ENCODE measurements at regions not wholly inside any gene's neighbourhood (a gene's known extent, or its start where the extent isn't known, plus 50 kb on each side); places are given as distances from the start of the nearest gene placed in this dataset.

- intact Hi-C loops (cut with micrococcal nuclease), result no loop called here
- no peaks in the 10 kb centered on the region for H3K4me1 Mint-ChIP-seq (ENCODE audit: low read depth)
These were observed 63.7 kb upstream of the SIAH1 start for GRCh38 chr16:48448841-48449481.

GRCh38 chr16:48447940-48448536 lies 62.8 kb upstream of the SIAH1 start:
- Mint-ChIP-seq H3K9me3 (no peaks in the 10 kb centered on the region), H3K4me3 (no peak overlapping the region), H3K27me3 (ENCODE audit: insufficient read depth) (peaks cover 6% of the 10 kb centered on the region), H3K27ac (no peak overlapping the region), H3K4me1 (ENCODE audit: low read depth) (no peaks in the 10 kb centered on the region), H3K36me3 (ENCODE audit: low read depth) (no peaks in the 10 kb centered on the region)
- DNase-seq (ENCODE audit: low spot score), result no peak
- intact Hi-C loops (cut with micrococcal nuclease), result no loop called here

More at GRCh38 chr16:48448841-48449481, 63.7 kb upstream of the SIAH1 start:
- H3K9me3 Mint-ChIP-seq, result no peaks in the 10 kb centered on the region
- no peak overlapping the region for H3K4me3 Mint-ChIP-seq
- no peaks in the 10 kb centered on the region for H3K36me3 Mint-ChIP-seq (ENCODE audit: low read depth)
- H3K27me3 Mint-ChIP-seq (ENCODE audit: insufficient read depth), result peaks cover 6% of the 10 kb centered on the region
- no peak for DNase-seq (ENCODE audit: low spot score)
- no peak overlapping the region for H3K27ac Mint-ChIP-seq

- intact Hi-C loops (cut with micrococcal nuclease), result no loop called here
- no peaks in the 10 kb centered on the region for H3K36me3 Mint-ChIP-seq (ENCODE audit: low read depth)
- H3K27ac Mint-ChIP-seq, result no peak overlapping the region
- DNase-seq (ENCODE audit: low spot score), result no peak
- H3K9me3 Mint-ChIP-seq, result no peaks in the 10 kb centered on the region
- no peak overlapping the region for H3K4me3 Mint-ChIP-seq
- peaks cover 3% of the 10 kb centered on the region for H3K27me3 Mint-ChIP-seq (ENCODE audit: insufficient read depth)
- no peaks in the 10 kb centered on the region for H3K4me1 Mint-ChIP-seq (ENCODE audit: low read depth)
These were observed 62.2 kb upstream of the SIAH1 start for GRCh38 chr16:48447428-48447827.

GRCh38 chr16:48446534-48446920 lies 61.3 kb upstream of the SIAH1 start:
- no peaks in the 10 kb centered on the region for H3K9me3 Mint-ChIP-seq
- no peaks in the 10 kb centered on the region for H3K36me3 Mint-ChIP-seq (ENCODE audit: low read depth)
- H3K4me1 Mint-ChIP-seq (ENCODE audit: low read depth), result no peaks in the 10 kb centered on the region

GRCh38 chr16:48445782-48446533 lies 60.7 kb upstream of the SIAH1 start:
- no peaks in the 10 kb centered on the region for H3K9me3 Mint-ChIP-seq
- H3K27ac Mint-ChIP-seq, result no peak overlapping the region
- peaks cover 8% of the 10 kb centered on the region for H3K27me3 Mint-ChIP-seq (ENCODE audit: insufficient read depth)
- intact Hi-C loops (cut with micrococcal nuclease), result no loop called here
- no peak overlapping the region for H3K4me3 Mint-ChIP-seq
- H3K36me3 Mint-ChIP-seq (ENCODE audit: low read depth), result no peaks in the 10 kb centered on the region
- no peaks in the 10 kb centered on the region for H3K4me1 Mint-ChIP-seq (ENCODE audit: low read depth)
- DNase-seq (ENCODE audit: low spot score), result no peak

More at GRCh38 chr16:48446534-48446920, 61.3 kb upstream of the SIAH1 start:
- no peak overlapping the region for H3K27ac Mint-ChIP-seq
- intact Hi-C loops (cut with micrococcal nuclease), result no loop called here
- DNase-seq (ENCODE audit: low spot score), result no peak
- no peak overlapping the region for H3K4me3 Mint-ChIP-seq
- H3K27me3 Mint-ChIP-seq (ENCODE audit: insufficient read depth), result peaks cover 8% of the 10 kb centered on the region

GRCh38 chr16:48444574-48444973 lies 59.4 kb upstream of the SIAH1 start:
- DNase-seq (ENCODE audit: low spot score), result no peak
- no peaks in the 10 kb centered on the region for H3K4me1 Mint-ChIP-seq (ENCODE audit: low read depth)
- peaks cover 8% of the 10 kb centered on the region for H3K27me3 Mint-ChIP-seq (ENCODE audit: insufficient read depth)
- no peak overlapping the region for H3K27ac Mint-ChIP-seq
- no peaks in the 10 kb centered on the region for H3K9me3 Mint-ChIP-seq
- intact Hi-C loops (cut with micrococcal nuclease), result no loop called here
- H3K4me3 Mint-ChIP-seq, result no peak overlapping the region
- H3K36me3 Mint-ChIP-seq (ENCODE audit: low read depth), result no peaks in the 10 kb centered on the region

- H3K4me3 Mint-ChIP-seq, result no peak overlapping the region
- no peaks in the 10 kb centered on the region for H3K36me3 Mint-ChIP-seq (ENCODE audit: low read depth)
- DNase-seq (ENCODE audit: low spot score), result no peak
- peaks cover 12% of the 10 kb centered on the region for H3K27me3 Mint-ChIP-seq (ENCODE audit: insufficient read depth)
- no peaks in the 10 kb centered on the region for H3K9me3 Mint-ChIP-seq
- H3K27ac Mint-ChIP-seq, result no peak overlapping the region
- no peaks in the 10 kb centered on the region for H3K4me1 Mint-ChIP-seq (ENCODE audit: low read depth)
- intact Hi-C loops (cut with micrococcal nuclease), result no loop called here
These were observed 57.2 kb upstream of the SIAH1 start for GRCh38 chr16:48442379-48442778.

GRCh38 chr16:48441863-48442279 lies 56.7 kb upstream of the SIAH1 start:
- no peak overlapping the region for H3K27ac Mint-ChIP-seq
- no peaks in the 10 kb centered on the region for H3K36me3 Mint-ChIP-seq (ENCODE audit: low read depth)
- H3K27me3 Mint-ChIP-seq (ENCODE audit: insufficient read depth), result peaks cover 17% of the 10 kb centered on the region
- H3K4me3 Mint-ChIP-seq, result no peak overlapping the region
- H3K4me1 Mint-ChIP-seq (ENCODE audit: low read depth), result no peaks in the 10 kb centered on the region
- no peak for DNase-seq (ENCODE audit: low spot score)
- H3K9me3 Mint-ChIP-seq, result no peaks in the 10 kb centered on the region
- intact Hi-C loops (cut with micrococcal nuclease), result no loop called here

GRCh38 chr16:48441106-48441505 lies 55.9 kb upstream of the SIAH1 start:
- Mint-ChIP-seq H3K4me1 (ENCODE audit: low read depth) (no peaks in the 10 kb centered on the region), H3K9me3 (no peaks in the 10 kb centered on the region), H3K36me3 (ENCODE audit: low read depth) (no peaks in the 10 kb centered on the region), H3K4me3 (no peak overlapping the region), H3K27me3 (ENCODE audit: insufficient read depth) (peaks cover 19% of the 10 kb centered on the region), H3K27ac (no peak overlapping the region)
- DNase-seq (ENCODE audit: low spot score), result no peak
- intact Hi-C loops (cut with micrococcal nuclease), result no loop called here

GRCh38 chr16:48438414-48438813 lies 53.2 kb upstream of the SIAH1 start:
- Mint-ChIP-seq H3K27ac (no peak overlapping the region), H3K4me3 (no peak overlapping the region), H3K4me1 (ENCODE audit: low read depth) (peaks cover 6% of the 10 kb centered on the region), H3K27me3 (ENCODE audit: insufficient read depth) (peaks cover 19% of the 10 kb centered on the region), H3K9me3 (no peaks in the 10 kb centered on the region), H3K36me3 (ENCODE audit: low read depth) (no peaks in the 10 kb centered on the region)
- DNase-seq (ENCODE audit: low spot score), result no peak
- intact Hi-C loops (cut with micrococcal nuclease), result no loop called here

- intact Hi-C loops (cut with micrococcal nuclease), result no loop called here
- Mint-ChIP-seq H3K4me1 (ENCODE audit: low read depth) (peaks cover 10% of the 10 kb centered on the region), H3K4me3 (no peak overlapping the region), H3K27me3 (ENCODE audit: insufficient read depth) (peaks cover 15% of the 10 kb centered on the region), H3K27ac (no peak overlapping the region), H3K9me3 (no peaks in the 10 kb centered on the region), H3K36me3 (ENCODE audit: low read depth) (no peaks in the 10 kb centered on the region)
- no peak for DNase-seq (ENCODE audit: low spot score)
These were observed 50.7 kb upstream of the SIAH1 start for GRCh38 chr16:48435906-48436305.

- no peak for DNase-seq (ENCODE audit: low spot score)
- no peak overlapping the region for H3K4me3 Mint-ChIP-seq
- peaks cover 15% of the 10 kb centered on the region for H3K27me3 Mint-ChIP-seq (ENCODE audit: insufficient read depth)
- H3K9me3 Mint-ChIP-seq, result no peaks in the 10 kb centered on the region
- H3K4me1 Mint-ChIP-seq (ENCODE audit: low read depth), result peaks cover 10% of the 10 kb centered on the region
- intact Hi-C loops (cut with micrococcal nuclease), result no loop called here
- H3K36me3 Mint-ChIP-seq (ENCODE audit: low read depth), result no peaks in the 10 kb centered on the region
- H3K27ac Mint-ChIP-seq, result no peak overlapping the region
These were observed 50.1 kb upstream of the SIAH1 start for GRCh38 chr16:48435318-48435680.

Measured in activated T-helper 1 cell treated with anti-CD3 and anti-CD28 coated beads, Interleukin-12 subunit alpha, Interleukin-12 subunit beta, Interleukin-2, Interleukin-4 antibody, amounts not matched to agents 30 ng/mL and 10 ng/mL and 1 ng/mL, durations not matched to agents 14 hours and 24 hours and 36 hours (primary cell).